GM12891 (cell line): ENCODE measurements at regions not wholly inside any gene's neighbourhood (a gene's known extent, or its start where the extent isn't known, plus 50 kb on each side); places are given as distances from the start of the nearest gene placed in this dataset.

ENCODE experiments used
- DNase-seq: peaks from one replicate; pipeline ENCODE4 v3.0.0; 2011; ENCODE audit warnings: low spot score; ENCODE audit not compliant: insufficient read length
- FAIRE-seq: peaks from 2 replicates; lab custom pipeline; 2011; peaks lifted over from hg19 to GRCh38; lab: Jason Lieb, UNC
- PAX5 ChIP-seq: IDR thresholded peaks from 2 replicates; pipeline ENCODE4 v1.6.1; 2011; ENCODE audit warnings: low read length, moderate library complexity, mild to moderate bottlenecking; ENCODE audit not compliant: insufficient read depth, severe bottlenecking
- POLR2A ChIP-seq: IDR thresholded peaks from 2 replicates; pipeline ENCODE4 v1.6.1; 2011; ENCODE audit warnings: low read depth, low read length, control low read depth
- POLR2AphosphoS5 ChIP-seq: IDR thresholded peaks from 2 replicates; pipeline ENCODE4 v1.6.1; 2011; ENCODE audit warnings: low read depth, low read length, control low read depth
- POU2F2 ChIP-seq: IDR thresholded peaks from 2 replicates; pipeline ENCODE4 v1.6.1; 2011; ENCODE audit warnings: low read depth, mild to moderate bottlenecking, control low read depth, low read length, moderate library complexity
- SPI1 ChIP-seq: IDR thresholded peaks from 2 replicates; pipeline ENCODE4 v1.6.1; 2011; ENCODE audit warnings: low read depth, low read length, control low read depth
- TAF1 ChIP-seq: IDR thresholded peaks from 2 replicates; pipeline ENCODE4 v1.6.1; 2011; ENCODE audit warnings: low read depth, low read length, control low read depth

DNA sequence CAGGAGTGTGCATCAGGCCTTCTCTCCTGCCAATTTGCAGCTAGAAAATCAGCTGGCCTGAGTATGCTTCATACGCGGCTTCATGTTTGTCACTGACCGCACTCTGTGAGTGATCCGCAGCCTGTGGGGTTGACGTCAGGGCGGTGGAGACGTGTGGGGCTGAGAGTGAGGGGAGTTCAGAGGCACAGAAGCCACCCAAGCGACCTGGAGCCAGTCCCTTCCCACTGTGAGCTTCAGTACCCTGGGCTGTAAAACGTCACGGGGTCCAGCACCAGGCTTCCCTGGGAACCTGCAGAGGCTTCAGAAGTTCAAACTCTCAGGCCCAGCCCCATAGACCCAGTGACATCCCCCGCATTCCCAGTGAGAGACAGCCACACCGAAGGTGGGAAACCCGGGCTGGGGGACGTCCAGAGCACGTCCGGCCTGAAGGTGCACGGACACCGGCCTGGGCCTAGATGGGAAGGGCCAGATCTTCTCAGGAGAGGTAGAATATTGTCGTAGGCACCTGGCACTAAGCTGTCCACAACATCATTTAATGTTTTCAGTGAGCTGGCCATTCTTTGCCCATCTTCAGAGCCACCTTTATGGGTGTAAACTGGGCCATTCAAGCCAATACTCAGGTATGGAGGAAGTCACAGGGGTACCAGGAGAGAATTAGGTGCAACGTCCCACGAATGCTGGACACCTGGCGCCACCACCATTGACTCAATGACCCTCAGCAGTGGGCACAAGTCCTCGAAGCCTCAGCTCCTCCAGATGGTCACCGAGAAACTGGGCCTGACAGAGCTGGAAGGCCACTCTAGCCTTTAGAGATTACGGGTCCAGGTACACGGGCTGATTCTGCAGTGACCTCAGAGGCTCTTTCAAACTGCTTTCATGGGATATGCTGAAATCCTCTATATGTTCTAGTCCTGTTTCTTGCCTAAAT, 235.6 kb upstream of the MYT1L start:
- no peak for TF ChIP-seq SPI1
- FAIRE-seq (no peak), DNase-seq (no peak)

DNA sequence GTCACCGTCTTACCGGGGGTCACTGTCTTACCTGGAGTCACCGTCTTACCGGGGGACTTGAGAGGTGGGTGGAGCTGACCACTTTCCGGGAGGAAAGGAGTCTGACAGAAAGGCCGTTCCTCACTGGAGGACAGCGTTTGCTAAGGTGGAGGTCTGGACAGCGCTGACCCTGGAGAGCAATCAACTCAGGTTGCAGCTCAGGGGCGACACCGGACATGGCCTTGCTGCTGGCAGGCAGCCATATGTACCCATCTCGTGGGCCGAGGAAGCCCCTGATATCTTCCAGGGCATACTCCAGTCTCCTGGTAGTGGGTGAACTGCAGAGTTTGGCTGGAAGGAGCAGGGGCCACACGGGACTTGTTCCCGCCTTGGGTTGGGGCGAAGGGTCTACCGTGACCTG, 234.6 kb upstream of the MYT1L start:
- no peak for TF ChIP-seq SPI1
- TF ChIP-seq TAF1, result no peak
- TF ChIP-seq POLR2AphosphoS5, result no peak
- TF ChIP-seq POU2F2, result no peak
- TF ChIP-seq POLR2A, result no peak
- TF ChIP-seq PAX5, result no peak
- FAIRE-seq, result no peak
- no peak for DNase-seq

GRCh38 chr2:2564300-2565078, 233.4 kb upstream of the MYT1L start:
- DNase-seq (no peak), FAIRE-seq (no peak)

DNA sequence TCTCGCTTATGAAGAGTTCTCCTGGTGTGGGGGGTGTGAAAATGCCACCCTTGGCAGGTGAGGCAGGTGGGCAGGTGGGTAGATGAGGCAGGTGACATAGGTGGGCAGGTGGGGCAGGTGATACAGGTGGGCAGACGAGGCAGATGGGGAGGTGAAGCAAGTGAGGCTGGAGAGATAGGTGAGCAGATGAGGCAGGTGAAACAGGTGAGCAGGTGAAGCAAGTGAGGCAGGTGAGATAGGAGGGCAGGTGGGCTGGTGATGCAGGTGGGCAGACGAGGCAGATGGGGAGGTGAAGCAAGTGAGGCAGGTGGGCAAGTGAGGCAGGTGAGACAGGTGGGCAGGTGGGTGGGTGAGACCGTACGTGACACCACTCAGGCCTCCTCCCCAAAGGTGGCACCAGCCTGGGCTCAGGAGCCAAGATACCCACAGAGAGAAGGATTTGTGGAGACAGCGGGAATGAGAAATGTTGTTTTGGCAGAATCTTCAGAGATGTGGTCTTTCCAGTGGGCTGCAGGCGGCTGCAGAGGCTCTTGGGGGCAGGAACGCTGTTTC, 232.3 kb upstream of the MYT1L start:
- DNase-seq (no peak), FAIRE-seq (no peak)
- TF ChIP-seq SPI1 (no peak), POLR2AphosphoS5 (no peak), POU2F2 (no peak), TAF1 (no peak), PAX5 (no peak), POLR2A (no peak)

More at GRCh38 chr2:2564300-2565078, 233.4 kb upstream of the MYT1L start:
- TF ChIP-seq PAX5 (no peak), TAF1 (no peak), POU2F2 (no peak), SPI1 (no peak), POLR2AphosphoS5 (no peak), POLR2A (no peak)

DNA sequence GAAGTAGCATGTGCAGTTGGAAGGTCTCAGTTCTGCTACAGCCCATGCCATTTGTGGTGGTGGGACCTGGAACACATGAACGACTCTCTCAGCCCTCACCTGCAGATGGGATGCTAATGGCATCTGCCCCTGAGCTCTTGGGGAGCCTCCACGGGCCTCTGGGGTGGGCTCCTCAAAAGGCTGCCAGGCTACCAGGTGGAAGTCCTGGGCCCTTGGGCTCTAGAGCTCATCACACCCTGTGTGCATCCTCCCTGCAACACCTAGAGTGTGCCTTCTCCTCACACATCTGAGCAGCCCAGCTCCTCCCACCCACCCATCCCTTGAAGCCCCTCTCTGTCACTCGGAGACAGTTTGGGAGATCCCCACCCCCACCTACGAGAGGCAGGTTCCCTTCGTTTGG, 231.8 kb upstream of the MYT1L start:
- FAIRE-seq (no peak), DNase-seq (no peak)
- TF ChIP-seq SPI1 (no peak), TAF1 (no peak), PAX5 (no peak)

- TF ChIP-seq POLR2AphosphoS5 (no peak), SPI1 (no peak), POLR2A (no peak), POU2F2 (no peak), PAX5 (no peak), TAF1 (no peak)
- DNase-seq, result no peak
- no peak for FAIRE-seq
These were observed 230.4 kb upstream of the MYT1L start for GRCh38 chr2:2561346-2562095.

DNA sequence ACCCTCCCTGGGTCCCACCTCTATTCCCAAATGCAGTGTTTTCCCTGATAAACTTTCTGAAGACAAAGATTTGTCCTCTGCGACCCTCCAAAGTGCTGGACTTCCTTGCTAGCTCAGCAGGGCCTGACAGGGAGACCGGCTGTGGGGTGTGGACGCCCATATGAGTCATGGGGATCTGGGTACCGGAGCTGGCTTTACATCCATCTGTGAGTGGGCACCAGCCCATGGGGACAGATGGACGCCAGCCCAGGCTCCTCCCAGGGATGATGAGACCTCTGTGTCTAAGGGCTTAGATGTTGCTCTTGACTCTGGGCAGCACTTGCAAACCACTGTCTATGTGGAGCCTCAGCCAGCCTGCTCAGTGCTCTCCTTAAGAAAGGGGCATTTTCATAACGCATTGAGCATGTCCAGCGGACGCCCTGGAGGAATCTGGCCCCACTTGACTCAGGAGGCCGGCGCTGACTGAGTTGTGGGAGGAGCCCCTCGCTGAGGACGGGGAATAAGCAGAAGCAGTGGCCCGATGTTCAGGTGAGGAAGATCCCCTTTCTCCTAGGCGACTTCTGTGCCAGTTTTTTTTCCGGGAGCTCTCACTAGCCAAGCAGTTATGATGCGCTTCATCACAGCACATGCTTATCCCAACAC, 229.4 kb upstream of the MYT1L start:
- no peak for FAIRE-seq
- no peak for TF ChIP-seq POU2F2
- no peak for TF ChIP-seq POLR2A
- TF ChIP-seq PAX5, result no peak
- no peak for TF ChIP-seq TAF1
- no peak for DNase-seq

DNA sequence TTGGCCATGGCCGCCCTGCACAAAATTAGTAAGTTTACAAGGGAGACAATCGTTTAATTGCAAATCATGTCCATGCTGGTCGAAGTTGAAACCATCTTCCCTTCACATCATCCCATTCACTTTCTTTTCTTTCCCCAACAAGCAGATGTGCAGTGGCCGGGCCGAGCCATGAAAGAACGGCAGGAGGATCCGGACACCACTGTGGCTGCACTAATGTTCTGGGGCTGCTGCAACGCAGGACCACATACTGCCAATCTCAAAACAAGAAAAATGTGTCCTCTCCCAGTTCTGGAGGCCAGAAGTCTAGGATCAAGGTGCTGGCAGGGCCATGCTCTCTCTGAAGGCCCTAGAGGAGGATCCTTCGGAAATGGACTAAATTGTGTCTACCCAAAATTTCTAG, 227.4 kb upstream of the MYT1L start:
- FAIRE-seq (no peak), DNase-seq (no peak)
- TF ChIP-seq POLR2AphosphoS5, result no peak
- no peak for TF ChIP-seq POLR2A
- no peak for TF ChIP-seq POU2F2
- TF ChIP-seq SPI1, result no peak
- TF ChIP-seq TAF1, result no peak
- TF ChIP-seq PAX5, result no peak
